VCaP (cell line): ENCODE measurements at regions not wholly inside any gene's neighbourhood (a gene's known extent, or its start where the extent isn't known, plus 50 kb on each side); places are given as distances from the start of the nearest gene placed in this dataset.

Experiments used
- H3K27ac ChIP-seq: fragments of 450-650 bp; 2 replicates; pipeline ENCODE4 v1.5.1; 2017
- TF ChIP-seq, protein P1 (sequence below): fragments of 450-650 bp; conservative IDR thresholded peaks from 2 replicates; pipeline ENCODE4 v1.5.1; 2017; ENCODE audit warnings: mild to moderate bottlenecking, moderate library complexity

DNA sequence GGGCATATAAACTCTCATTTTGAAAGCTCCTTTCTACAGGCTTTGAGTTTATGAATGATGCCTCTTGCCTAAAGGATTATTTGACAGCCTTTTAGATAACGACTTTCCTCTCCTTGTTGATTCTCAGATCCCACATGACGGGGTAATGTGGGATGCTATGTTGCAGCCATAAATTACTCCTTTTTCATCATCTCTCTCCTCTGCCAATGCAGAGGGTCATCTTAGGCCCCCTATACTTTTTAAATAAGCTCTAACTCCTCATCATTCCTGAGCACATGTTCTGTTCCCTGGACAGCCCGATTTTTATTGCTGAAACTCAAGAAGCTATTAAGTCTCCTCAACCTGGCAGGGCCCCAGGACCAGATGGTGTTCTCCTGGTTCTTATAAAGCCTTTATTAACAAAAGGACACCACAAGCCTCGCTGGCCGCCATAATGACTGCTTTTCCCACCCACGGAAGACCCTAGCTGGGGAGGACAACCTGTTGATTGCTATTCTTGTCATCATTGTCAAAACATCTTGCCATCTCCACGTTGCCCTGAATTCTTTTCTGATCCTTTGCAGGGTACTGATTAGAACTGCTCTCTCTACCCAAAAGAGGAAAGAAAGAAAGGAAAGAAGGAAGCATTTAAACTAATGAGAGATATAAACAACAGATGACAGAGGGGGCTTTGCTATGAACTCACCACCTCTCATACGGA is 150.7 kb downstream of the DHX15 start:
- TF ChIP-seq, protein P1, sequence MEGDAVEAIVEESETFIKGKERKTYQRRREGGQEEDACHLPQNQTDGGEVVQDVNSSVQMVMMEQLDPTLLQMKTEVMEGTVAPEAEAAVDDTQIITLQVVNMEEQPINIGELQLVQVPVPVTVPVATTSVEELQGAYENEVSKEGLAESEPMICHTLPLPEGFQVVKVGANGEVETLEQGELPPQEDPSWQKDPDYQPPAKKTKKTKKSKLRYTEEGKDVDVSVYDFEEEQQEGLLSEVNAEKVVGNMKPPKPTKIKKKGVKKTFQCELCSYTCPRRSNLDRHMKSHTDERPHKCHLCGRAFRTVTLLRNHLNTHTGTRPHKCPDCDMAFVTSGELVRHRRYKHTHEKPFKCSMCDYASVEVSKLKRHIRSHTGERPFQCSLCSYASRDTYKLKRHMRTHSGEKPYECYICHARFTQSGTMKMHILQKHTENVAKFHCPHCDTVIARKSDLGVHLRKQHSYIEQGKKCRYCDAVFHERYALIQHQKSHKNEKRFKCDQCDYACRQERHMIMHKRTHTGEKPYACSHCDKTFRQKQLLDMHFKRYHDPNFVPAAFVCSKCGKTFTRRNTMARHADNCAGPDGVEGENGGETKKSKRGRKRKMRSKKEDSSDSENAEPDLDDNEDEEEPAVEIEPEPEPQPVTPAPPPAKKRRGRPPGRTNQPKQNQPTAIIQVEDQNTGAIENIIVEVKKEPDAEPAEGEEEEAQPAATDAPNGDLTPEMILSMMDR = no peak
- no peak overlapping the region for H3K27ac ChIP-seq

DNA sequence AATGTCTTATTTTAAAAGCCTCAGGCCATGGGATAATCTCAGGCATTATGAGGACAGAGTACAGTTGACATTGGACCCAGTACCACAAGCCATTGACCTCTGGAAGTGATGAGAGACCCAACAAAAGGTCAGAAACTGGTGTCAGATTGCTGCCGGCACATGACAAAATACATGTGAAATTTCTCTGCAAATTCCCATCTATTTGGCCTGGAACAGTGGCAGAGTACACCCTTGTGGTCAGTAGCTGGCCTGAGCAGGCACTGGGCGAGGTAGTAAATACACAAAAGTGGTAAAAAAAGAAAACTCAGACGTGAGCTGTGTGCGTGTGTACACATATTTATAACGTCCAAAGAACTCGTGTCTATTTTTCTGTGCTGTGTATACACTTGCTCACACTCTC is 155.5 kb downstream of the DHX15 start:
- TF ChIP-seq, protein P1 = no peak
- H3K27ac ChIP-seq = no peak overlapping the region

DNA sequence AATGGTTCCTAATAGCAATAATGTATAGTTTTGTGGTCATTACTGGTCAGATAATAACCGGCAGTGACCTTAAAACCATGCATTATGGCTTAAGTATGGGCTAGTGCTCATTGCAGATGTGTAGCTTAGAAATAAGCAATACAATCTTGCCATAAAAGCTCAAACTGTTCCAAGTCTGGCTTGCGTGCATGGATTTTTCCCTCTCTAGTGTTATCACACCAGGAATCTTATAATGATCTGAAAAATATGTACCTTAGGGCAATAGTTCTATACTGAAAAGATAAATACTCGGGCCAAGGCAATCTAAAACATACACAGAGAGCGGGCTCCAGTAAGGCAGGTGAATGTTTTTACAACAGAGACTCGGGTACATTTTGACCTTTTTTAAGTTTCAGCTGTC is 157.8 kb downstream of the DHX15 start:
- no peak overlapping the region for H3K27ac ChIP-seq
- TF ChIP-seq, protein P1 = no peak

DNA sequence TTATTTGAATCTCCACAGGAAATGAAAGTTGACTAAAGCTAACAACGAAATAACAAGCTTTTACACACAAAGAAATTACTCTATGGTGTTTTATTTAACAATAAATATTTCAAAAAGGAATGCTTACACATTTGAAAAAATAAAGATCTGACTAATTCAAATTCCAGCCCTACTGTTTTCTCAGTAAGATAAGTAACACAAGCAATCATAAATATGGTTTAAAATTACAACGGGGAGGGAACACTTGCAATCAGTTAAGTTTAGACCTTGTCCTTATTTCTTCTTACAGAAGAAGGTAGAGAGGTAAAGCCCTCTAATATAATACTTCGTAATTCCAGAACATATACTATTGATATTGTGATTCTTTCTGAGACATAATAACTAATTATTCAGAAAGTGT is 158.5 kb downstream of the DHX15 start:
- TF ChIP-seq, protein P1 = no peak
- H3K27ac ChIP-seq = no peak overlapping the region

DNA sequence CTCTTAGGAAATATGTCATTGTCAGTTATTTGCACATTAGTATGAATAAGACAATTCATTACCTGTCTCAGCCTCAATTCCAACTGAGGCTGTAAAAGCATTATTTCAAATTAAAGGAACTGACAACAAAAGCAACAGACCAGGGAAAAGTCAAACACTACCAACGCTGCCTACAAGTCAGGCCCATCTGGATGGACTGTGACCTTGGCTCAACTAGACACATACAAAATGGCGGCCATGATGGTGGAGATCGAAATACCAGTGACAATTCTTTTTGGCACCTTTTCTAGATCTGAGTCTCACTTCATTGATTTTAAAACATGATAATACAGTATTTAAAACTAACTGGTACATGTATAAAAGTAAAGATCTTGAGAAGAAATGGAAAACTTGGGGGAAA is 160.7 kb downstream of the DHX15 start:
- no peak overlapping the region for H3K27ac ChIP-seq
- TF ChIP-seq, protein P1 = no peak

DNA sequence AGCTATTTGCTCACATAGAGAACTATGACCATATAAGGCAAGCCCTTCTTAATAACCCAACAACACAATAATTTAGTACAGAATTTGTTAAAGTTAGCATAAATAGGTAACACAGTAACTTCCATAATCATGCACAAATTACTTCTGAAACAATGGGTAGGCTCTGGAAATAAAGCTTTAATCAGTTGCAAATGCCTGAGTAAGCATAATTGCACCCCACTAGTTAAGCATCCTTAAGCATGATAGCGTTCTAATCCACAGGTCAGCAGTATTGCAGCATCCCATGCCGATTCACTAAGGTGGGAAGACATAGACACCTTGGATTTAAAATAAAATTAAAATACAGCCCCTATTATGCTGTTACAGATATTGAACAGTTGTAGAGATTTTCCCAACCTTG is 161.7 kb downstream of the DHX15 start:
- TF ChIP-seq, protein P1 = no peak

DNA sequence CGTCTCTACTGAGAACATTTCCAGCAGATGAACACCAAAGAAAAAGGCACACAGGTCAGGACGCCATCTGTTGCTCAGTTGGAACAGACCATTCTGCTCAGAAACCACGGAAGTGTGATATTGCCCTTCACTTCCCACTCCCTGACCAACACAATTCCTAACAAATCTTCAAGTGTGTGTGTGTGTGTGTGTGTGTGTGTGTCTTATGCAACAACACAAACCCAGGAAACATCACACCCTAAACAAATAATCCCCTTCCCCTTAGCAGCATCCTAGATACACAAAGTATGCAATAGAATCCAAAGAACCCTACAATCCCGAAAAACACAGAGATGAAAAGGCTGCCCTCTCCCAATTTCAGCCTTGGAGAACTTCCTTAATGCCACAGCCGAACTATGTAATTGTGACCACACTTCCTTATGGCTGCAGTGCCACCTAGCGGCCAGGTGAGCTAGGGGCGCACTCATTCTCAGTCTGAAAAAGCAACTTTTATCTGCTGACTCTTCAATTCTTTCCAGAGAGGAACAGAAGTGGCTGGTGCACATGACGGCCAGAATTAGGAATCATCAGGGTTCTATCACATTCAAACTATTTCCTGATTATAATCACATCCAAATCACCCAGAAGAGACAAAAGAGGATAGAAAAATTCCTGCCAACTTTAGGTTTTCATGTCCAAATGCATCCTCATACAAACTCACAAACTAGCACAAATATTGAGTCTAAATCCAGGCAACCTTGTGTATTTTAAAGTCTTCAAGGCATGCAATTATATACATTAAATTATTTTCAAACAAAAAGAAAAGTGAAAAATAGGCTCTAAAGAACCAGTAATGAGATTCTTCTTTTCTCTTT is 164.9 kb downstream of the DHX15 start:
- H3K27ac ChIP-seq = no peak overlapping the region
- TF ChIP-seq, protein P1 = peak; percentile 91

More for the DNA sequence above, 161.7 kb downstream of the DHX15 start:
- H3K27ac ChIP-seq = no peak overlapping the region
